Glutamatergic neuron (in vitro differentiated cells): ENCODE measurements at regions not wholly inside any gene's neighbourhood (a gene's known extent, or its start where the extent isn't known, plus 50 kb on each side); places are given as distances from the start of the nearest gene placed in this dataset.
A peak's percentile ranks its signal among the peaks of the same experiment; 100 is the strongest.

Experiments
- DNase-seq: peaks from one replicate; pipeline ENCODE4 v3.0.0; 2022
- H3K27ac Mint-ChIP-seq: one replicate; pipeline ENCODE4 v1.8.0; 2020; ENCODE audit warnings: mild to moderate bottlenecking, mixed read lengths, inconsistent platforms; ENCODE audit not compliant: unreplicated experiment
- H3K27me3 Mint-ChIP-seq: one replicate; pipeline ENCODE4 v1.8.0; 2020; ENCODE audit warnings: mild to moderate bottlenecking, moderate library complexity, mixed read lengths, inconsistent platforms; ENCODE audit not compliant: unreplicated experiment
- H3K36me3 Mint-ChIP-seq: one replicate; pipeline ENCODE4 v1.8.0; 2020; ENCODE audit warnings: mild to moderate bottlenecking, mixed read lengths, inconsistent platforms; ENCODE audit not compliant: unreplicated experiment
- H3K4me1 Mint-ChIP-seq: one replicate; pipeline ENCODE4 v1.8.0; 2020; ENCODE audit warnings: mild to moderate bottlenecking, low read depth, mixed read lengths, inconsistent platforms; ENCODE audit not compliant: unreplicated experiment
- H3K4me3 Mint-ChIP-seq: one replicate; pipeline ENCODE4 v1.8.0; 2020; ENCODE audit warnings: mild to moderate bottlenecking, mixed read lengths, inconsistent platforms; ENCODE audit not compliant: unreplicated experiment
- H3K9me3 Mint-ChIP-seq: one replicate; pipeline ENCODE4 v1.8.0; 2020; ENCODE audit warnings: mild to moderate bottlenecking, moderate library complexity, mixed read lengths, inconsistent platforms; ENCODE audit not compliant: unreplicated experiment
- CTCF ChIP-seq: fragments of 200-600 bp; sonication (generic); IDR thresholded peaks from one replicate; pipeline ENCODE4 v1.5.0; 2021; ENCODE audit not compliant: partially characterized antibody, unreplicated experiment

DNA sequence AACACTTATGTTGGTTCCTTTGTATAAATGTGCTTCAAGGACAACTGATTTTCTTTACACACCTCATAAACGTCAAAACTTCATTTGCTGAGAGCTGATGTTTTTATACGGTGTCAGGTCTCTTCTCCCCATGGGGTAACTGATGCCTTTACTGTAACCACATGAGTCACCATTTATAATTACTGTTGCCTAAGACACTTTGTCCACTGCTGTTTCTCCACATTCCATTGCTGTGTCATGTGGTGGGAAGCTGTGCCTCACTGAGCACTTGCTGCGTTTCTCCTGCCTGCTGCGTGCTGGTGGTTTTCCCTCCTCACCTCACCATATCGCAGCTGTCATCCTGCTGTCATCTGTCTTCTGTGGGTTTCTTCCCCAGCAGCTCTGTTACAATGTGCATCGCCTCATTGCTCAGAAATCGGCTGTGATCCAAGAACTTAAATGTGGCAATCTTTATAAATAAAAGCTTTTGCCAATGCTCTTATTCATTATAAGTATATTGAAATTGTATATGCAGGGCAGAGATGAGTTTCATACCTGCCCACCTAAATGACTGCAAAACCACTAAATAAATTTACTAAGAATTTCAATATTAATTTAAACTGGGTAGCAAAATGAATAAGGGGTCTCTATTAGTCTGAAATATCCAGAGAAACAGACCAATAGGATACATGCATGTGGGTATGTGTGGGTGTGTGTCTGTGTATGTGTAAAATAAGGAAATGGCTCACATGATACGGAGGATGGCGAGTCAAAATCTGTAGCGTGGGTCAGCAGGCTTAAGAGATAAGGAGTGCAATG, 547.0 kb upstream of the SLITRK5 start:
- H3K36me3 Mint-ChIP-seq = no peaks in the 10 kb centered on the region
- H3K27ac Mint-ChIP-seq = peak overlapping the region; percentile 83
- no peak for TF ChIP-seq CTCF
- H3K4me3 Mint-ChIP-seq = peak overlapping the region; percentile 13
- H3K4me1 Mint-ChIP-seq = peaks cover 6% of the 10 kb centered on the region
- DNase-seq = peak; percentile 53
- H3K9me3 Mint-ChIP-seq = peaks cover 3% of the 10 kb centered on the region
- H3K27me3 Mint-ChIP-seq = peaks cover 5% of the 10 kb centered on the region

- Mint-ChIP-seq H3K4me1 (peaks cover 6% of the 10 kb centered on the region), H3K9me3 (peaks cover 3% of the 10 kb centered on the region), H3K36me3 (no peaks in the 10 kb centered on the region), H3K27me3 (peaks cover 5% of the 10 kb centered on the region), H3K4me3 (no peak overlapping the region), H3K27ac (no peak overlapping the region)
- DNase-seq = no peak
- TF ChIP-seq CTCF = no peak
Observed at GRCh38 chr13:87124785-87125074, 546.4 kb upstream of the SLITRK5 start.

DNA sequence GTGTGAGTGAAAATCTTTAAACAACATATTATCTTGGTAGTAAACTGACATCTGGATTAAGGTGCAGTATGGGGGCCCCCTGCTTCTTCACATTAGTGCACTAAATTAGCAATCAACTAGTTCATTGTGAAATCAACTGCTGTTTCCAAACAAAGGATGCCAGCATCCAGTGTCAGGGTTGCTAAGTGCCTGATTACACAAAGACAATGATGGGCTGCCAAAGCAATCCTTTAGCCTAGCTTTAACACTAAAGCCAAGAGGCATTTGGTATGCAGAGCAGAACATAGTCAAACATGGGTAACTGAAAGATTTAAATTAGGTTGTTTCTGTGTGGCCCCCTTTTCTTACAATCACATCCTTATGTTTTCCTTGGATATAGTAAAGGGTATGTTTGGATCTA, 543.1 kb upstream of the SLITRK5 start:
- Mint-ChIP-seq H3K36me3 (no peaks in the 10 kb centered on the region), H3K4me1 (peaks cover 6% of the 10 kb centered on the region), H3K9me3 (peaks cover 3% of the 10 kb centered on the region), H3K27ac (no peak overlapping the region), H3K27me3 (peaks cover 5% of the 10 kb centered on the region), H3K4me3 (no peak overlapping the region)
- no peak for TF ChIP-seq CTCF
- no peak for DNase-seq

DNA sequence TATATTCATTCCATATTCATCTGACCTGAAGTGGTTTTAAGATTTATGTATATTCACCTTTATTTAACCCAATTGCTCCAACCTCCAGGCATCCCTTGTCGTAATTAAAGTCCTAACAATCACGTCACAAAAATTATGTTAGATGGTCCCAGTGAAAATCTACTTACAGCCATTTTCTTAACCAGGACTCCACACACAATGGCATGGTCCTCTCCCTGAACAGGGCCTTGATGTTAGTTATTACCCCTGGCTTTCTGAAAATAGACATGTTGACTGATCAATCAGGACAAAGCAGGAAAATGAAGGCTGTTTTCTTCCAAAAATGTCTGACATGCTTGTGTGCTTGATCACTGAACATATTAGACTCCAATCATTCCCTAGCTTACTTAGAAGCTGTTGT, 542.7 kb upstream of the SLITRK5 start:
- TF ChIP-seq CTCF = no peak
- Mint-ChIP-seq H3K4me1 (peaks cover 6% of the 10 kb centered on the region), H3K36me3 (no peaks in the 10 kb centered on the region), H3K4me3 (no peak overlapping the region), H3K27me3 (peaks cover 5% of the 10 kb centered on the region), H3K27ac (no peak overlapping the region), H3K9me3 (peaks cover 3% of the 10 kb centered on the region)
- DNase-seq = no peak

GRCh38 chr13:87129602-87130300, 541.4 kb upstream of the SLITRK5 start:
- H3K4me1 Mint-ChIP-seq = peaks cover 2% of the 10 kb centered on the region

More at GRCh38 chr13:87129602-87130300, 541.4 kb upstream of the SLITRK5 start:
- Mint-ChIP-seq H3K36me3 (no peaks in the 10 kb centered on the region), H3K27ac (no peak overlapping the region), H3K9me3 (no peaks in the 10 kb centered on the region), H3K27me3 (no peaks in the 10 kb centered on the region), H3K4me3 (no peak overlapping the region)
- no peak for DNase-seq
- no peak for TF ChIP-seq CTCF
